ENCODE measurements at regions not wholly inside any gene's neighbourhood (a gene's known extent, or its start where the extent isn't known, plus 50 kb on each side); places are given as distances from the start of the nearest gene placed in this dataset.

- Histone ChIP-seq H3K36me3 (ENCODE audit: low read depth) (no peaks in the 10 kb centered on the region), H3K4me1 (ENCODE audit: low read depth) (no peaks in the 10 kb centered on the region), H3K4me3 (no peak overlapping the region), H3K9me3 (no peaks in the 10 kb centered on the region)
- TF ChIP-seq CTCF (IDR thresholded peaks at IDR 0.05) = no peak
- ATAC-seq (no peak), DNase-seq (no peak)
- intact Hi-C loops (cut with DNase I, micrococcal nuclease) = no loop called here
Observed at GRCh38 chr3:197353001-197353866, 54.8 kb upstream of the DLG1 start.

- Histone ChIP-seq H3K9me3 (no peaks in the 10 kb centered on the region), H3K4me1 (ENCODE audit: low read depth) (no peaks in the 10 kb centered on the region), H3K36me3 (ENCODE audit: low read depth) (no peaks in the 10 kb centered on the region), H3K4me3 (no peak overlapping the region)
- DNase-seq (no peak), ATAC-seq (peak; percentile 32)
- TF ChIP-seq CTCF (IDR thresholded peaks at IDR 0.05) = no peak
- intact Hi-C loops (cut with DNase I, micrococcal nuclease) = no loop called here
Observed at GRCh38 chr3:197352382-197352781, 54.0 kb upstream of the DLG1 start.

- Histone ChIP-seq H3K4me1 (ENCODE audit: low read depth) (no peaks in the 10 kb centered on the region), H3K36me3 (ENCODE audit: low read depth) (no peaks in the 10 kb centered on the region), H3K4me3 (no peak overlapping the region), H3K9me3 (no peaks in the 10 kb centered on the region)
- intact Hi-C loops (cut with DNase I, micrococcal nuclease) = no loop called here
- DNase-seq = no peak
- no peak for TF ChIP-seq CTCF (IDR thresholded peaks at IDR 0.05)
- no peak for ATAC-seq
Observed at GRCh38 chr3:197350446-197350845, 52.0 kb upstream of the DLG1 start.

GRCh38 chr3:197349368-197349767 lies 51.0 kb upstream of the DLG1 start:
- TF ChIP-seq CTCF (IDR thresholded peaks at IDR 0.05) = no peak
- Histone ChIP-seq H3K4me3 (no peak overlapping the region), H3K4me1 (ENCODE audit: low read depth) (no peaks in the 10 kb centered on the region), H3K9me3 (no peaks in the 10 kb centered on the region), H3K36me3 (ENCODE audit: low read depth) (no peaks in the 10 kb centered on the region)
- no peak for ATAC-seq
- intact Hi-C loops (cut with DNase I, micrococcal nuclease) = no loop called here
- no peak for DNase-seq
